Ovary (tissue), 7 donors: ENCODE measurements at regions not wholly inside any gene's neighbourhood (a gene's known extent, or its start where the extent isn't known, plus 50 kb on each side); places are given as distances from the start of the nearest gene placed in this dataset.
A peak's percentile ranks its signal among the peaks of the same experiment; 100 is the strongest.

ENCODE experiments used
- DNase-seq, 5 donors: peaks; one replicate each; pipeline ENCODE4 v3.0.0-alpha.2; 2019 to 2020
- H3K27ac ChIP-seq, 2 donors: fragments of 200-600 bp; one replicate each; pipeline versions ENCODE4 v1.5.1 to v1.8.0; 2019 to 2022
- H3K27me3 ChIP-seq: fragments of 200-600 bp; one replicate; pipeline ENCODE4 v1.8.0; 2022
- H3K36me3 ChIP-seq: fragments of 200-600 bp; sonication (generic); one replicate; pipeline ENCODE4 v1.5.1; 2019
- H3K4me1 ChIP-seq: one replicate; pipeline ENCODE4 v1.8.1; 2013; ENCODE audit warnings: mild to moderate bottlenecking, moderate library complexity; ENCODE audit not compliant: insufficient read depth
- H3K4me3 ChIP-seq: fragments of 200-600 bp; sonication (generic); one replicate; pipeline ENCODE4 v1.5.1; 2017
- H3K9me3 ChIP-seq, 2 donors: fragments of 200-600 bp in 1 of 2; sonication (generic) in 1 of 2; one replicate each; pipeline versions ENCODE4 v1.5.1 to v1.8.1; 2013 to 2019; ENCODE audit warnings: mild to moderate bottlenecking in 1 of 2, moderate library complexity in 1 of 2
- CTCF ChIP-seq, 3 donors: fragments of 450-650 bp in 2 of 3; fragments of 200-600 bp in 1 of 3; IDR thresholded peaks; one replicate each; pipeline versions ENCODE4 v1.5.1 to v1.8.0; 2016 to 2022; ENCODE audit warnings: antibody characterized with exemption in 3 of 3, mild to moderate bottlenecking in 1 of 3
- EP300 ChIP-seq: sonication (generic); formaldehyde crosslinking; IDR thresholded peaks from one replicate; pipeline ENCODE4 v1.6.1; 2017; ENCODE audit warnings: antibody characterized with exemption
- POLR2A ChIP-seq: fragments of 450-650 bp; IDR thresholded peaks from one replicate; pipeline ENCODE4 v1.6.1; 2017; ENCODE audit warnings: antibody characterized with exemption, mild to moderate bottlenecking, moderate library complexity
- WGBS, 3 donors: extraction: QIAGEN DNeasy Blood & Tissue Kit in 1 of 3; methylation state at CpG; one replicate each; pipeline versions ENCODE4 v1.1.5 to v1.1.7; 2013 to 2017; 5-methylcytosine and 5-hydroxymethylcytosine counted together
- intact Hi-C, 4 donors: fragments of 100-400 bp; cut with DNase I; formaldehyde crosslinking; loops; one replicate each; pipeline versions ENCODE4 v1.11.0 to v1.15.1; 2022 to 2023
- donor health status: DM: no; HTN: no; CAD: no; lungs with moderate emphysema.
- donor health status: DM: no; HTN: no; CAD: no.
- donor health status: Bipolar disorder and iron deficiency.
- donor health status: DM: no; HTN: no; CAD: no.
- donor health status: DM: yes; HTN: yes; CAD: no.

- WGBS, 3 donors, result 49 to 60% (median 60%) methylated on average over 2 of the region's 2 CpGs
- no peaks in the 10 kb centered on the region for H3K27me3 ChIP-seq
- no peaks in the 10 kb centered on the region for H3K9me3 ChIP-seq
- H3K36me3 ChIP-seq, result no peaks in the 10 kb centered on the region
- peaks cover 1% of the 10 kb centered on the region for H3K4me1 ChIP-seq
- no peak for DNase-seq
- TF ChIP-seq EP300 (no peak), CTCF (IDR thresholded peaks at IDR 0.05) (no peak), POLR2A (no peak)
- intact Hi-C loops, result no loop called here
- no peak overlapping the region for H3K4me3 ChIP-seq
- H3K27ac ChIP-seq, result no peak overlapping the region
Measured at GRCh38 chr15:95680728-95681127, 649.8 kb upstream of the NR2F2 start.

GRCh38 chr15:95681836-95682544 lies 648.5 kb upstream of the NR2F2 start:
- WGBS, 3 donors, result 79 to 91% (median 85%) methylated on average over 5 of the region's 5 CpGs
- Histone ChIP-seq H3K4me1 (peaks cover 1% of the 10 kb centered on the region), H3K27ac (no peak overlapping the region), H3K27me3 (no peaks in the 10 kb centered on the region), H3K36me3 (no peaks in the 10 kb centered on the region), H3K4me3 (no peak overlapping the region), H3K9me3 (no peaks in the 10 kb centered on the region)
- intact Hi-C loops, result no loop called here
- no peak for DNase-seq
- TF ChIP-seq POLR2A (no peak), CTCF (IDR thresholded peaks at IDR 0.05) (no peak), EP300 (no peak)

- no peak for DNase-seq
- Histone ChIP-seq H3K27me3 (no peaks in the 10 kb centered on the region), H3K4me1 (peaks cover 1% of the 10 kb centered on the region), H3K27ac (no peak overlapping the region), H3K9me3 (no peaks in the 10 kb centered on the region), H3K4me3 (no peak overlapping the region), H3K36me3 (no peaks in the 10 kb centered on the region)
- WGBS, 3 donors, result 90 to 93% (median 91%) methylated on average over 4 of the region's 4 CpGs
- no peak for TF ChIP-seq EP300
- no peak for TF ChIP-seq CTCF (IDR thresholded peaks at IDR 0.05)
- TF ChIP-seq POLR2A, result no peak
- intact Hi-C loops, result no loop called here
Measured at GRCh38 chr15:95684126-95684525, 646.4 kb upstream of the NR2F2 start.

- 4 to 9% (median 9%) methylated on average over 1 of the region's 1 CpG for WGBS, 3 donors
- no peak overlapping the region for H3K4me3 ChIP-seq
- TF ChIP-seq CTCF (IDR thresholded peaks at IDR 0.05) (no peak), POLR2A (no peak), EP300 (no peak)
Measured at GRCh38 chr15:95684693-95685115, 645.8 kb upstream of the NR2F2 start.

More at GRCh38 chr15:95684693-95685115, 645.8 kb upstream of the NR2F2 start:
- peak in 1 of 5 donors; percentile 44 for DNase-seq
- Histone ChIP-seq H3K9me3 (no peaks in the 10 kb centered on the region), H3K27me3 (no peaks in the 10 kb centered on the region), H3K36me3 (no peaks in the 10 kb centered on the region), H3K4me1 (peaks cover 1% of the 10 kb centered on the region), H3K27ac (peak overlapping the region in 1 of 2 donors; percentile 20)
- intact Hi-C loops, result no loop called here
